T-cell (primary cell): ENCODE measurements at regions not wholly inside any gene's neighbourhood (a gene's known extent, or its start where the extent isn't known, plus 50 kb on each side); places are given as distances from the start of the nearest gene placed in this dataset.
A peak's percentile ranks its signal among the peaks of the same experiment; 100 is the strongest.

ENCODE experiments used
- ATAC-seq, 4 experiments: fragments of 200-7000 bp in 3 of 4; fragments of 150-1000 bp in 1 of 4; cut with Tn5 transposase; replicated peaks in 1 of 4; 1 replicate in 3 of 4; 2 replicates in 1 of 4; pipeline ENCODE4 v1.10.0; 2021; ENCODE audit warnings: moderate library complexity in 3 of 4, mild to moderate bottlenecking in 2 of 4, moderate number of reproducible peaks in 1 of 4
- CTCF ChIA-PET, 2 donors: fragments of 300-600 bp; sonication (Branson Sonifier 250); formaldehyde crosslinking; loops; one replicate each; lab custom pipeline; 2022; ENCODE audit warnings: antibody characterized with exemption in 2 of 2; lab: Charles Lee
- POLR2A ChIA-PET, 2 donors: fragments of 300-600 bp; sonication (Branson Sonifier 250); formaldehyde crosslinking; loops; one replicate each; lab custom pipeline; 2022; ENCODE audit warnings: antibody characterized with exemption in 2 of 2; lab: Charles Lee
- DNase-seq, 35 experiments: peaks; one replicate each; pipeline versions ENCODE4 v3.0.0 to v3.0.0-alpha.2; 2013 to 2023
- H3K27ac ChIP-seq: one replicate; pipeline ENCODE4 v1.5.1; 2013; ENCODE audit warnings: low read length
- H3K27me3 ChIP-seq, 2 experiments: replicated peaks in 1 of 2; 1 replicate in 1 of 2; 2 replicates in 1 of 2; pipeline versions ENCODE4 v1.6.1 to v1.7.0; 2013; ENCODE audit warnings: low read length in 1 of 2, mixed read lengths in 1 of 2; ENCODE audit not compliant: control insufficient read depth in 2 of 2, insufficient read depth in 2 of 2; ENCODE audit errors: extremely low read depth in 1 of 2
- H3K36me3 ChIP-seq, 2 donors: 1 replicate in 1 of 2; 2 replicates in 1 of 2; pipeline versions ENCODE4 v1.6.1 to v1.7.0; 2013; ENCODE audit warnings: low read length in 1 of 2; ENCODE audit not compliant: control insufficient read depth in 2 of 2, insufficient read depth in 1 of 2; ENCODE audit errors: extremely low read depth in 1 of 2
- H3K4me1 ChIP-seq, 2 experiments: 1 replicate in 1 of 2; 2 replicates in 1 of 2; pipeline versions ENCODE4 v1.6.1 to v1.7.0; 2013; ENCODE audit warnings: low read length in 2 of 2, mixed read lengths in 1 of 2; ENCODE audit not compliant: insufficient read depth in 2 of 2, control insufficient read depth in 1 of 2; ENCODE audit errors: extremely low read depth in 1 of 2
- H3K4me3 ChIP-seq, 2 donors: 1 replicate in 1 of 2; 2 replicates in 1 of 2; pipeline versions ENCODE4 v1.5.1 to v1.7.0; 2013; ENCODE audit warnings: mild to moderate bottlenecking in 2 of 2, low read length in 1 of 2, moderate library complexity in 1 of 2; ENCODE audit not compliant: control insufficient read depth in 1 of 2; ENCODE audit errors: extremely low read depth in 1 of 2
- H3K9me3 ChIP-seq: 2 replicates; pipeline ENCODE4 v1.7.0; 2013
- H3K27ac Mint-ChIP-seq, 2 donors: one replicate each; pipeline ENCODE4 v1.8.0; 2020 to 2021; ENCODE audit warnings: mild to moderate bottlenecking in 2 of 2, mixed read lengths in 2 of 2
- H3K27me3 Mint-ChIP-seq, 2 donors: one replicate each; pipeline ENCODE4 v1.8.0; 2021 to 2022; ENCODE audit warnings: mixed read lengths in 2 of 2
- H3K36me3 Mint-ChIP-seq: one replicate; pipeline ENCODE4 v1.8.0; 2021; ENCODE audit warnings: mixed read lengths
- H3K4me1 Mint-ChIP-seq, 3 donors: one replicate each; pipeline ENCODE4 v1.8.0; 2020 to 2022; ENCODE audit warnings: mixed read lengths in 3 of 3, mild to moderate bottlenecking in 1 of 3
- H3K4me3 Mint-ChIP-seq, 3 donors: one replicate each; pipeline ENCODE4 v1.8.0; 2020 to 2022; ENCODE audit warnings: mild to moderate bottlenecking in 3 of 3, mixed read lengths in 3 of 3, moderate library complexity in 3 of 3
- H3K9me3 Mint-ChIP-seq, 3 donors: one replicate each; pipeline ENCODE4 v1.8.0; 2020 to 2022; ENCODE audit warnings: mixed read lengths in 3 of 3
- WGBS: methylation state at CpG from one replicate; pipeline ENCODE4 v1.1.5; 2013; ENCODE audit warnings: missing lambda C conversion rate; ENCODE audit not compliant: insufficient coverage; 5-methylcytosine and 5-hydroxymethylcytosine counted together

DNA sequence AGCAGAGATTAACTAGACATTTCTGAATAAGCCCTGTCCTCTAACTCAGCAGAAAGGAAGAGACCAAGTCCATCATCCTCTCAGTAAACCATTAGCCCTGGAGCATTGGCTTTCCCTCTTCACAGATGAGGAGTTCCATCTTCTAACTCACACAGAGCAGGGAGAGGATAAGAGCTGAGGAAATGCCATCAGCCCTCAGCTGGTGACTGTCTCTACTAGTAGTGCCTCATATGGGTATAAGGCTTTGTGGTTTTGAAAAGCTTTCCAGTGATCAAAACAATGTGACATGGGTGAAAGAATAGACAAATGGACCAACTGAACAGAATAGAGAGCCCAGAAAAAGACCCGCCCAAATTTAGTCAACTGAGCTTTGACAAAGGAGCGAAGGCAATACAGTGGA, 197.2 kb upstream of the NUDT4 start:
- Mint-ChIP-seq H3K27me3 (no peaks in the 10 kb centered on the region), H3K9me3 (no peaks in the 10 kb centered on the region), H3K36me3 (no peaks in the 10 kb centered on the region), H3K4me3 (no peak overlapping the region), H3K27ac (no peak overlapping the region), H3K4me1 (peaks cover 13 to 32% (median 21%) of the 10 kb centered on the region in 3 donors)
- no CpG with 5 or more reads among the region's 2 CpGs for WGBS
- H3K9me3 ChIP-seq, result no peaks in the 10 kb centered on the region
- ChIA-PET CTCF (interaction anchor here in 1 of 2 donors (0.5 kb wide), 1 partner anchor 72 kb away, joined by 4 read pairs; no protein-coding TSS in a partner anchor), POLR2A (interaction anchor here in 1 of 2 donors (0.6 kb wide), 1 partner anchor 63 kb away, joined by 5 read pairs; no protein-coding TSS in a partner anchor)
- H3K4me1 ChIP-seq, result peaks cover 8 to 28% of the 10 kb centered on the region in 2 experiments
- no peak overlapping the region for H3K4me3 ChIP-seq
- H3K27me3 ChIP-seq, result peaks cover 0 to 3% of the 10 kb centered on the region in 2 experiments
- no peaks in the 10 kb centered on the region for H3K36me3 ChIP-seq
- DNase-seq, result no peak
- ATAC-seq, result no peak
- no peak overlapping the region for H3K27ac ChIP-seq

- Mint-ChIP-seq H3K27me3 (no peaks in the 10 kb centered on the region), H3K4me1 (peaks cover 13 to 38% (median 24%) of the 10 kb centered on the region in 3 donors), H3K9me3 (no peaks in the 10 kb centered on the region), H3K27ac (no peak overlapping the region), H3K36me3 (no peaks in the 10 kb centered on the region), H3K4me3 (no peak overlapping the region)
- H3K27ac ChIP-seq, result no peak overlapping the region
- H3K36me3 ChIP-seq, result no peaks in the 10 kb centered on the region
- no peak overlapping the region for H3K4me3 ChIP-seq
- H3K4me1 ChIP-seq, result peaks cover 8 to 32% of the 10 kb centered on the region in 2 experiments
- no CpG with 5 or more reads among the region's 4 CpGs for WGBS
- POLR2A ChIA-PET, result interaction anchor here in 1 of 2 donors (0.6 kb wide), 1 partner anchor 64 kb away, joined by 5 read pairs; no protein-coding TSS in a partner anchor
- no peak for DNase-seq
- ATAC-seq, result no peak
- CTCF ChIA-PET, result no interaction called here
- H3K27me3 ChIP-seq, result peaks cover 0 to 3% of the 10 kb centered on the region in 2 experiments
- no peaks in the 10 kb centered on the region for H3K9me3 ChIP-seq
These were observed 196.2 kb upstream of the NUDT4 start for GRCh38 chr12:93181409-93181965.

DNA sequence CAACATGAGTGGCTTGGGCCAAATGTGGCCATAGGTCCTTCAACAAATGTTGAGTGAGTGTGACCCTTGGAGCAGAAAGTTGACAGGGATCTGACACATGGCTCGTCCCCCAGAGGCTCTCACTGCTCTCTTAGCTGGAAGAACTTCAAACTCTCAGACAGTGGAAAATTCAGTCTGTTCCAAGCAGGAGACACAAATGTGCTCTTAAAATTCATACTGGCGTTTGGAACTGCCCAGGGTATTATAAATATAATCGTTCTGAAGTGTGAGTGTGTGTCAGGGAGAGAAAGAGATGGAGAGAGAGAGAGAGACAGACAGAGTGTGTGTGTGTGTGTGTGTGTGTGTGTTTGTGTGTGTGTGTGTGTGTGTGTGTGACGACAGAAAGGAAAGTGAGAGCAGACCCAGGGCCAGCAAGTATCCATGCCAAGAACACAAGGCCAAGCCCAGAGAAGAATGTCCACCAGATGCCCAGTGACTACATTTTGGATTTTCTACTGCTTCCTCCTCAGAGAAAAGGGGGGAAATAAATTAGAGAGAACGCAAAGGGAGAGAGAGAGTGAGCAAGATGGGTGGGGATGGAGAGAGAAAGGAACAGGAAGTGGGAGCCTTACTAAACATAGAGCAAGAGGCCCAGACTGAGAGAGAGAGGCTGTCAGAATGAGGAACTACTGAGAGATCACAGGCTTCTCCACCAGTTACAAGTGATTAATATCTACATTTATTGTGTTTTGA, 193.6 kb upstream of the NUDT4 start:
- H3K36me3 Mint-ChIP-seq, result no peaks in the 10 kb centered on the region
- H3K4me3 ChIP-seq, result no peak overlapping the region
- CTCF ChIA-PET, result no interaction called here
- ATAC-seq, result peak in 3 of 4 experiments; percentile 48 to 71 (median 67)
- no CpG with 5 or more reads among the region's 5 CpGs for whole genome bisulfite sequencing
- H3K27ac Mint-ChIP-seq, result peak overlapping the region in 1 of 2 donors; percentile 17
- H3K4me1 ChIP-seq, result peaks cover 8 to 32% of the 10 kb centered on the region in 2 experiments
- no peaks in the 10 kb centered on the region for H3K27me3 Mint-ChIP-seq
- DNase-seq, result peak in 3 of 35 experiments; percentile 1 to 20 (median 11)
- H3K36me3 ChIP-seq, result no peaks in the 10 kb centered on the region
- H3K27ac ChIP-seq, result no peak overlapping the region
- peak overlapping the region in 1 of 3 donors; percentile 31 for H3K4me3 Mint-ChIP-seq
- H3K4me1 Mint-ChIP-seq, result peaks cover 13 to 39% (median 24%) of the 10 kb centered on the region in 3 donors
- no peaks in the 10 kb centered on the region for H3K9me3 ChIP-seq
- H3K27me3 ChIP-seq, result peaks cover 0 to 3% of the 10 kb centered on the region in 2 experiments
- H3K9me3 Mint-ChIP-seq, result no peaks in the 10 kb centered on the region
- POLR2A ChIA-PET, result no interaction called here

GRCh38 chr12:93184672-93185368, 192.9 kb upstream of the NUDT4 start:
- Histone ChIP-seq H3K27ac (no peak overlapping the region), H3K4me1 (peaks cover 8 to 32% of the 10 kb centered on the region in 2 experiments), H3K36me3 (no peaks in the 10 kb centered on the region), H3K4me3 (no peak overlapping the region), H3K9me3 (no peaks in the 10 kb centered on the region), H3K27me3 (peaks cover 0 to under 1% of the 10 kb centered on the region in 2 experiments)
- POLR2A ChIA-PET, result no interaction called here
- H3K36me3 Mint-ChIP-seq, result no peaks in the 10 kb centered on the region
- peak overlapping the region in 1 of 3 donors; percentile 31 for H3K4me3 Mint-ChIP-seq
- H3K27me3 Mint-ChIP-seq, result no peaks in the 10 kb centered on the region
- no peaks in the 10 kb centered on the region for H3K9me3 Mint-ChIP-seq
- 71% methylated on average over 2 of the region's 3 CpGs for WGBS
- peaks cover 13 to 39% (median 24%) of the 10 kb centered on the region in 3 donors for H3K4me1 Mint-ChIP-seq
- CTCF ChIA-PET, result no interaction called here
- H3K27ac Mint-ChIP-seq, result no peak overlapping the region
- ATAC-seq (no peak), DNase-seq (no peak)

DNA sequence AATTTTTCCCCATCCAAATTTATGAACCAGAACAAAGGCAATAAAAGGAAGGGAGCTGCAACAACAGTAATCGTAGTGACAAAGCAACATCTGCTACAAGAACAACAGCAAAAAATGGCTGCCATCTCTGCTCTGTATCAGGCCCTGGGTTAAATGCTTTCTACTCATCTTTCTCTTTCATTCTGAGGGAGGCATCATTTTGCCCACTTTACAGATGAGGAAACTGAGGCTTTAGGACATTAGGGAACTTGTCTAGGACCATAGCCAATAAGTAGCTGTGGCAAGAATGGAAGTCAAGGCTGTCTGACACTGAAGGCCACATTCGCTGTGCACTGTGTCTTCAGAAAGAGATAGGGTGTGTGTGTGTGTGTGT, 192.4 kb upstream of the NUDT4 start:
- no peak overlapping the region for H3K27ac Mint-ChIP-seq
- ChIA-PET CTCF (no interaction called here), POLR2A (no interaction called here)
- H3K36me3 ChIP-seq, result no peaks in the 10 kb centered on the region
- DNase-seq, result no peak
- peaks cover 8 to 32% of the 10 kb centered on the region in 2 experiments for H3K4me1 ChIP-seq
- peaks cover 13 to 39% (median 24%) of the 10 kb centered on the region in 3 donors for H3K4me1 Mint-ChIP-seq
- H3K27me3 ChIP-seq, result no peaks in the 10 kb centered on the region
- H3K9me3 Mint-ChIP-seq, result no peaks in the 10 kb centered on the region
- no CpG with 5 or more reads among the region's 2 CpGs for WGBS
- no peak for ATAC-seq
- no peaks in the 10 kb centered on the region for H3K36me3 Mint-ChIP-seq
- H3K9me3 ChIP-seq, result no peaks in the 10 kb centered on the region
- no peak overlapping the region for H3K4me3 ChIP-seq
- H3K4me3 Mint-ChIP-seq, result peak overlapping the region in 1 of 3 donors; percentile 31
- no peaks in the 10 kb centered on the region for H3K27me3 Mint-ChIP-seq
- no peak overlapping the region for H3K27ac ChIP-seq

DNA sequence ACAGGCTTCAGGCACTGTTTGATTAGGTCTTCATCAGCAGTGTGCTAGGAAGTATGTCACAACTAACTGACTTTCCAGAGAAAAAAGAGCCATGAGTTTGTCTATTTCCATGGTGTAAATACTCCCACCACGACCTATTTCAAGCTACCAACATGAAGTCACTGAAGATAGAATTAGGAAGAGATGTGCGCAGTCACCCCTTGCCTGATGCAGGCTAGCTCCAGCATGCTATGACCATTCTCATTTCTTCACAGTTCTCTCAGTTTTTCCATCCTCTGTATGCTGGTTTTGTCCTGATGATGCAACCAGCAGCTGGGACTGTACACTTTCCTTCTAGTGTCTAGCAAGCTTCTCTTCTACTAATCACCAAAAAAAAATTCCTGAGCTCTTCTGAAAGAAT, 191.6 kb upstream of the NUDT4 start:
- Mint-ChIP-seq H3K4me3 (no peak overlapping the region), H3K27me3 (no peaks in the 10 kb centered on the region), H3K27ac (no peak overlapping the region), H3K36me3 (no peaks in the 10 kb centered on the region), H3K9me3 (no peaks in the 10 kb centered on the region), H3K4me1 (peaks cover 13 to 31% (median 24%) of the 10 kb centered on the region in 3 donors)
- Histone ChIP-seq H3K27me3 (no peaks in the 10 kb centered on the region), H3K4me1 (peaks cover 8 to 25% of the 10 kb centered on the region in 2 experiments), H3K27ac (no peak overlapping the region), H3K4me3 (no peak overlapping the region), H3K36me3 (no peaks in the 10 kb centered on the region), H3K9me3 (no peaks in the 10 kb centered on the region)
- ATAC-seq, result no peak
- POLR2A ChIA-PET, result interaction anchor here in 1 of 2 donors (0.7 kb wide), 1 partner anchor 58 kb away, joined by 4 read pairs; no protein-coding TSS in a partner anchor
- CTCF ChIA-PET, result no interaction called here
- WGBS, result no CpG with 5 or more reads among the region's 2 CpGs
- DNase-seq, result no peak
